Esophagus squamous epithelium (tissue), 4 donors: ENCODE measurements at regions not wholly inside any gene's neighbourhood (a gene's known extent, or its start where the extent isn't known, plus 50 kb on each side); places are given as distances from the start of the nearest gene placed in this dataset.

Experiments
- CTCF ChIP-seq, 6 experiments: fragments of 450-650 bp in 4 of 6; fragments of 200-600 bp in 2 of 6; sonication (generic) in 2 of 6; IDR thresholded peaks; one replicate each; pipeline ENCODE4 v1.5.1; 2016 to 2019; ENCODE audit warnings: antibody characterized with exemption in 6 of 6, mild to moderate bottlenecking in 4 of 6, moderate library complexity in 4 of 6
- POLR2A ChIP-seq, 4 donors: fragments of 450-650 bp; IDR thresholded peaks; one replicate each; pipeline ENCODE4 v1.6.1; 2017; ENCODE audit warnings: antibody characterized with exemption in 4 of 4, mild to moderate bottlenecking in 4 of 4, moderate library complexity in 3 of 4

DNA sequence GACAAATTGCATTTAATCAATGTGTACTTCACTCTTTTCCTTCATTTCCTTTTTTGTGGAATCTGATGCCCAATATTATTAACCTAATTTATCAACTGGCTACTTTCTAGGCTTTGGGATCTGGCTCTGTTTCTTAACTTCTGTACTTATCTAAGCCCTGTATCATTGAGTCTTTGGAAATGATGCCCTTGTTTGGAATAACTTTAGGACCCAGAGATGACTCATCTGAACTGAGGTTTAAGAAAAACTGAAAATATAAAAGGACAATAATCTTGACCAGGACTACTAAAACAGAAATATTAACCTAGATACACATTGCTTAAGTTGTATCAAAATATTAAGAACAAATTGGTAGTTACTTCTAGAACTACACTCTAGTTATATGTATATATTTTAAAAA lies 600.8 kb downstream of the CPS1 start:
- TF ChIP-seq CTCF (IDR thresholded peaks at IDR 0.05), result no peak
- no peak for TF ChIP-seq POLR2A (IDR thresholded peaks at IDR 0.05)
